Vagina (tissue), 2 donors: ENCODE measurements at regions not wholly inside any gene's neighbourhood (a gene's known extent, or its start where the extent isn't known, plus 50 kb on each side); places are given as distances from the start of the nearest gene placed in this dataset.
"Not testable (repeated sequence)": the region's sequence is repeated elsewhere in the genome, so short reads cannot be mapped to it uniquely, and the experiment has no call there.

Experiments used
- POLR2A ChIP-seq, 2 donors: fragments of 450-650 bp; IDR thresholded peaks; one replicate each; pipeline ENCODE4 v1.6.1; 2017; ENCODE audit warnings: antibody characterized with exemption in 2 of 2, mild to moderate bottlenecking in 2 of 2, moderate library complexity in 2 of 2
- POLR2AphosphoS5 ChIP-seq, 2 donors: sonication (generic); formaldehyde crosslinking; IDR thresholded peaks; one replicate each; pipeline ENCODE4 v1.9.0; 2017; ENCODE audit warnings: antibody characterized with exemption in 2 of 2, mild to moderate bottlenecking in 2 of 2, low read depth in 1 of 2; ENCODE audit not compliant: insufficient read depth in 1 of 2
- TF ChIP-seq, protein P1 (sequence below), 3 experiments: fragments of 450-650 bp in 2 of 3; fragments of 200-600 bp in 1 of 3; sonication (generic) in 1 of 3; IDR thresholded peaks; one replicate each; pipeline ENCODE4 v1.5.1; 2017 to 2019; ENCODE audit warnings: antibody characterized with exemption in 3 of 3, mild to moderate bottlenecking in 2 of 3, moderate library complexity in 2 of 3

DNA sequence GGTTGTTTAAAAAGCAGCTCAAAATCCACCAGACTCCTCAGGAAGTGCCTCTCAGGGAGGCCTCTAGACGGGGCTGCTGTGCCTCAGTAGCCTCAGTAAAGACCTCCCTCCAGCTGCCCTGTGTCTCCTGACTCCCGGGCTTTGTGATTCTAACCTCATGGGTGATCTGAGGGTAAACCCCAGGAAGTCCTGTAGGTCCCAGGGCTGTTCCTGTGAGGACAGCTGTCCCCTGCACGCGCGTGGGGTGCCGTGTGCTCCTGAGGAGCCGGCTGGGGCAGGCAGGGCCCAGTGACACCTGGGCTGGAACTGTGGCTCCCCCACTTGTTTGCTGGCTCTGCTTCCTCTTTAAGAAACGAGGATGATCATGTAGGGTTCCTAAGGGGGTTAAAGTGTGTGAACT is 359.9 kb downstream of the BCL2L11 start:
- TF ChIP-seq, protein P1, sequence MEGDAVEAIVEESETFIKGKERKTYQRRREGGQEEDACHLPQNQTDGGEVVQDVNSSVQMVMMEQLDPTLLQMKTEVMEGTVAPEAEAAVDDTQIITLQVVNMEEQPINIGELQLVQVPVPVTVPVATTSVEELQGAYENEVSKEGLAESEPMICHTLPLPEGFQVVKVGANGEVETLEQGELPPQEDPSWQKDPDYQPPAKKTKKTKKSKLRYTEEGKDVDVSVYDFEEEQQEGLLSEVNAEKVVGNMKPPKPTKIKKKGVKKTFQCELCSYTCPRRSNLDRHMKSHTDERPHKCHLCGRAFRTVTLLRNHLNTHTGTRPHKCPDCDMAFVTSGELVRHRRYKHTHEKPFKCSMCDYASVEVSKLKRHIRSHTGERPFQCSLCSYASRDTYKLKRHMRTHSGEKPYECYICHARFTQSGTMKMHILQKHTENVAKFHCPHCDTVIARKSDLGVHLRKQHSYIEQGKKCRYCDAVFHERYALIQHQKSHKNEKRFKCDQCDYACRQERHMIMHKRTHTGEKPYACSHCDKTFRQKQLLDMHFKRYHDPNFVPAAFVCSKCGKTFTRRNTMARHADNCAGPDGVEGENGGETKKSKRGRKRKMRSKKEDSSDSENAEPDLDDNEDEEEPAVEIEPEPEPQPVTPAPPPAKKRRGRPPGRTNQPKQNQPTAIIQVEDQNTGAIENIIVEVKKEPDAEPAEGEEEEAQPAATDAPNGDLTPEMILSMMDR (IDR thresholded peaks at IDR 0.05), result not testable (repeated sequence)
- not testable (repeated sequence) for TF ChIP-seq POLR2A (IDR thresholded peaks at IDR 0.05); POLR2AphosphoS5 (IDR thresholded peaks at IDR 0.05; ENCODE audit: insufficient read depth in 1 of 2, low read depth in 1 of 2)
